ENCODE measurements at regions not wholly inside any gene's neighbourhood (a gene's known extent, or its start where the extent isn't known, plus 50 kb on each side); places are given as distances from the start of the nearest gene placed in this dataset.

DNA sequence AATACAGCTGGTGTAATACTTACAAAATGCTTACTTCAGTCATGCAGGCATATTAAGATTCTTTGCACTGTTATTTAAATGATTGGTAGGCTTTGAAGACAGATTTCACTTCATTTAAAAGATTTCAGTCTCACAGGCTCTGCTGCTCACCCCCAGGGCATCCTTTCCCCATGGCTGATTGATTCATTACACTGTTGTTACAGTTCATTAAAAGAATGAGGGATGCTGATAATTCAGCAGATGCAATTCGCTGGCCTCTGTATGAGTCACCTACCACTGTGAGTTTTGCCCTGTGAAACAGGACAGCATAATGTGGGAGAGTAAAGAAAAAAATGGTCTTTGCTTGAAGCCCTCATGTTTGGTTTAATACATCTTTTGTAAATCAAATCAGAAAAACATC is 246.9 kb downstream of the CYLC2 start:
- Histone ChIP-seq H2AFZ (ENCODE audit: low read depth, low read length) (no peak overlapping the region), H3K36me3 (ENCODE audit: control insufficient read depth, insufficient read depth, low read length) (no peaks in the 10 kb centered on the region), H3K9ac (ENCODE audit: insufficient read depth in 1 of 2, low read depth in 2 of 2, low read length in 2 of 2) (no peak overlapping the region), H3K9me1 (ENCODE audit: control insufficient read depth, insufficient read depth, low read length) (no peaks in the 10 kb centered on the region), H3K27ac (ENCODE audit: extremely low read depth, low read depth, low read length) (no peak overlapping the region), H3K4me1 (replicated peaks in 1 of 2; ENCODE audit: control insufficient read depth in 2 of 2, insufficient read depth in 2 of 2, low read length in 2 of 2) (no peaks in the 10 kb centered on the region), H3K4me3 (no peak overlapping the region), H4K20me1 (replicated peaks; ENCODE audit: control insufficient read depth, insufficient read depth, low read length) (no peaks in the 10 kb centered on the region), H3K9me3 (replicated peaks; ENCODE audit: control insufficient read depth, insufficient read depth, low read depth, low read length) (no peaks in the 10 kb centered on the region), H3K79me2 (ENCODE audit: control insufficient read depth, insufficient read depth, low read length) (no peaks in the 10 kb centered on the region), H3K4me2 (ENCODE audit: insufficient read depth, low read length) (no peak overlapping the region), H3K27me3 (ENCODE audit: control insufficient read depth in 2 of 2, insufficient read depth in 2 of 2, low read length in 2 of 2) (no peaks in the 10 kb centered on the region)
- TF ChIP-seq MYBL2 (IDR thresholded peaks at IDR 0.05; ENCODE audit: low read depth), result no peak
- TF ChIP-seq MYBL2 (CRISPR knock-in tag; IDR thresholded peaks at IDR 0.05; ENCODE audit: borderline replicate concordance), result no peak
- TF ChIP-seq NFIC (IDR thresholded peaks at IDR 0.05), result no peak
- DNase-seq (ENCODE audit: extremely low read depth in 1 of 4, low spot score in 3 of 4) (no peak), ATAC-seq (no peak), FAIRE-seq (no peak)
- BruUV-seq (replicated peaks), result no TSS peak
- 0% methylated on average over 1 of the region's 1 CpG for WGBS (ENCODE audit: insufficient coverage, low coverage, missing lambda C conversion rate)
- in situ Hi-C loops (cut with MboI), result no loop called here
- intact Hi-C loops (cut with micrococcal nuclease), result no loop called here
- CTCF ChIA-PET (ENCODE audit: low intra/inter-chr PET ratio), result no interaction called here
- POLR2A ChIA-PET, result interaction anchor here (0.6 kb wide), 1 partner anchor 1444 kb away, joined by 4 read pairs; no protein-coding TSS in a partner anchor

DNA sequence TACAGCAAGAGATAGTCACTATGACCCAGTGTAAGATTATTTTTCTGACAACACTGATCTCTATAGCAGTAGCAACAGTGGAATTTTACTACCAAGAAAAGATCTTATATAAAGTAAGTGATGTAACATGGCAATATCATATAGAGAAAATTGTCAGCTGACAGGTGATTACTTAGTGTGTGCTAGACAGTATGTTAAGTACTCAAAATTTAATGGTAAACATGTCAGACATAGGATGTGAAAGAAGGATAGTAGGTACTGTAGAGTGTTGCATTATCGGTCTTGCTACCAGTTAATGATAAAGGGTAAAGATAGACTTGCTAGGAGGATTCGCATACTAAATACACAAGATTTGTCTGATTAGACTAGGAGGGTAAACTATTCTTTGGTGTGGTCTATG is 247.4 kb downstream of the CYLC2 start:
- no peak overlapping the region for H3K27ac ChIP-seq (ENCODE audit: extremely low read depth, low read depth, low read length)
- H3K9ac ChIP-seq (ENCODE audit: insufficient read depth in 1 of 2, low read depth in 2 of 2, low read length in 2 of 2), result no peak overlapping the region
- no peaks in the 10 kb centered on the region for H3K27me3 ChIP-seq (ENCODE audit: control insufficient read depth in 2 of 2, insufficient read depth in 2 of 2, low read length in 2 of 2)
- H3K9me1 ChIP-seq (ENCODE audit: control insufficient read depth, insufficient read depth, low read length), result no peaks in the 10 kb centered on the region
- DNase-seq (ENCODE audit: extremely low read depth in 1 of 4, low spot score in 3 of 4) (no peak), ATAC-seq (no peak), FAIRE-seq (no peak)
- H3K4me2 ChIP-seq (ENCODE audit: insufficient read depth, low read length), result no peak overlapping the region
- H2AFZ ChIP-seq (ENCODE audit: low read depth, low read length), result no peak overlapping the region
- H3K4me3 ChIP-seq, result no peak overlapping the region
- ChIA-PET CTCF (ENCODE audit: low intra/inter-chr PET ratio) (no interaction called here), POLR2A (no interaction called here)
- in situ Hi-C loops (cut with MboI) (no loop called here), intact Hi-C loops (cut with micrococcal nuclease) (no loop called here)
- H3K36me3 ChIP-seq (ENCODE audit: control insufficient read depth, insufficient read depth, low read length), result no peaks in the 10 kb centered on the region
- no peaks in the 10 kb centered on the region for H3K79me2 ChIP-seq (ENCODE audit: control insufficient read depth, insufficient read depth, low read length)
- H3K9me3 ChIP-seq (replicated peaks; ENCODE audit: control insufficient read depth, insufficient read depth, low read depth, low read length), result no peaks in the 10 kb centered on the region
- H4K20me1 ChIP-seq (replicated peaks; ENCODE audit: control insufficient read depth, insufficient read depth, low read length), result no peaks in the 10 kb centered on the region
- whole genome bisulfite sequencing (ENCODE audit: insufficient coverage, low coverage, missing lambda C conversion rate), result 0% methylated on average over 2 of the region's 2 CpGs
- BruUV-seq (replicated peaks), result no TSS peak
- H3K4me1 ChIP-seq (replicated peaks in 1 of 2; ENCODE audit: control insufficient read depth in 2 of 2, insufficient read depth in 2 of 2, low read length in 2 of 2), result no peaks in the 10 kb centered on the region
- TF ChIP-seq PRPF4 (IDR thresholded peaks at IDR 0.05; ENCODE audit: insufficient read depth, low read depth, low read length, poor library complexity, severe bottlenecking) (no peak), KAT7 (CRISPR knock-in tag; IDR thresholded peaks at IDR 0.05; ENCODE audit: borderline replicate concordance) (no peak), FOXP1 (CRISPR knock-in tag; IDR thresholded peaks at IDR 0.05) (no peak), SIRT6 (IDR thresholded peaks at IDR 0.05; ENCODE audit: low read depth, low read length) (no peak), SRSF7 (optimal IDR thresholded peaks at IDR 0.05; ENCODE audit: low read depth, low read length) (no peak), YBX1 (IDR thresholded peaks at IDR 0.05) (no peak), IFI16 (CRISPR knock-in tag; IDR thresholded peaks at IDR 0.05) (no peak), ZNF324 (CRISPR knock-in tag; IDR thresholded peaks at IDR 0.05) (no peak), ZNF165 (CRISPR knock-in tag; IDR thresholded peaks at IDR 0.05; ENCODE audit: borderline replicate concordance) (no peak), SREBF2 (CRISPR knock-in tag; IDR thresholded peaks at IDR 0.05) (no peak), BMI1 (IDR thresholded peaks at IDR 0.05; ENCODE audit: low read length) (no peak), SRSF3 (IDR thresholded peaks at IDR 0.05; ENCODE audit: insufficient read depth, low read length) (no peak), ZNF121 (CRISPR knock-in tag; conservative IDR thresholded peaks at IDR 0.05) (no peak), SLC30A9 (CRISPR knock-in tag; IDR thresholded peaks at IDR 0.05) (no peak), GATAD2B (IDR thresholded peaks at IDR 0.05; ENCODE audit: borderline replicate concordance) (no peak)
- TF ChIP-seq, protein P1, sequence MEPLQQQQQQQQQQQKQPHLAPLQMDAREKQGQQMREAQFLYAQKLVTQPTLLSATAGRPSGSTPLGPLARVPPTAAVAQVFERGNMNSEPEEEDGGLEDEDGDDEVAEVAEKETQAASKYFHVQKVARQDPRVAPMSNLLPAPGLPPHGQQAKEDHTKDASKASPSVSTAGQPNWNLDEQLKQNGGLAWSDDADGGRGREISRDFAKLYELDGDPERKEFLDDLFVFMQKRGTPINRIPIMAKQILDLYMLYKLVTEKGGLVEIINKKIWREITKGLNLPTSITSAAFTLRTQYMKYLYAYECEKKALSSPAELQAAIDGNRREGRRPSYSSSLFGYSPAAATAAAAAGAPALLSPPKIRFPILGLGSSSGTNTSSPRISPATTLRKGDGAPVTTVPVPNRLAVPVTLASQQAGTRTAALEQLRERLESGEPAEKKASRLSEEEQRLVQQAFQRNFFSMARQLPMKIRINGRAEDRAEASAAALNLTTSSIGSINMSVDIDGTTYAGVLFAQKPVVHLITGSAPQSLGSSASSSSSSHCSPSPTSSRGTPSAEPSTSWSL (CRISPR knock-in tag; IDR thresholded peaks at IDR 0.05; ENCODE audit: borderline replicate concordance), result no peak
